ENCODE measurements at regions not wholly inside any gene's neighbourhood (a gene's known extent, or its start where the extent isn't known, plus 50 kb on each side); places are given as distances from the start of the nearest gene placed in this dataset.

- TF ChIP-seq CTCF (IDR thresholded peaks at IDR 0.05) (no peak), POLR2A (IDR thresholded peaks at IDR 0.05) (no peak), EP300 (IDR thresholded peaks at IDR 0.05) (no peak)
These were observed 91.8 kb upstream of the UBE2E2 start for GRCh38 chr3:23111286-23111685.
